ENCODE measurements at regions not wholly inside any gene's neighbourhood (a gene's known extent, or its start where the extent isn't known, plus 50 kb on each side); places are given as distances from the start of the nearest gene placed in this dataset.

DNA sequence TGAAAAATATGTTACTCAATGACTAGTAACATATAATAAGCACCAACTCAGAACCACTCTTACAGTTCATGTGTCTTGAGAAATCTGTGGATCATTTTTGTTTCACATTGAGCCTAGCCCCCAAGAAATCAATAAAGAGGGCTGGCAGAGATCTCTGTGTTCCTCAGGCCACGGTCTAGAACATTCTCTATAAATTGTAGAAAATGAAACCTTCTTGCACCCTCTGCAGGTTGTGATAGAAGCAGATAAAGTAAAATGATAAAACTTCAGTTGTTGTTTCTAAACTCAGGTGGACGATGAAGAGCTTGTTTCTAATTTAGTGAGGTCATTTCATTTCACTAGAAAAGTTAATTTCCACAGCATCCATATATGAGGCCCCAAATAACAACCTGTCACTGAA, 182.7 kb downstream of the KIT start:
- TF ChIP-seq POLR2A (IDR thresholded peaks at IDR 0.05) (no peak), EP300 (IDR thresholded peaks at IDR 0.05) (no peak)
- TF ChIP-seq, protein P1, sequence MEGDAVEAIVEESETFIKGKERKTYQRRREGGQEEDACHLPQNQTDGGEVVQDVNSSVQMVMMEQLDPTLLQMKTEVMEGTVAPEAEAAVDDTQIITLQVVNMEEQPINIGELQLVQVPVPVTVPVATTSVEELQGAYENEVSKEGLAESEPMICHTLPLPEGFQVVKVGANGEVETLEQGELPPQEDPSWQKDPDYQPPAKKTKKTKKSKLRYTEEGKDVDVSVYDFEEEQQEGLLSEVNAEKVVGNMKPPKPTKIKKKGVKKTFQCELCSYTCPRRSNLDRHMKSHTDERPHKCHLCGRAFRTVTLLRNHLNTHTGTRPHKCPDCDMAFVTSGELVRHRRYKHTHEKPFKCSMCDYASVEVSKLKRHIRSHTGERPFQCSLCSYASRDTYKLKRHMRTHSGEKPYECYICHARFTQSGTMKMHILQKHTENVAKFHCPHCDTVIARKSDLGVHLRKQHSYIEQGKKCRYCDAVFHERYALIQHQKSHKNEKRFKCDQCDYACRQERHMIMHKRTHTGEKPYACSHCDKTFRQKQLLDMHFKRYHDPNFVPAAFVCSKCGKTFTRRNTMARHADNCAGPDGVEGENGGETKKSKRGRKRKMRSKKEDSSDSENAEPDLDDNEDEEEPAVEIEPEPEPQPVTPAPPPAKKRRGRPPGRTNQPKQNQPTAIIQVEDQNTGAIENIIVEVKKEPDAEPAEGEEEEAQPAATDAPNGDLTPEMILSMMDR (IDR thresholded peaks at IDR 0.05) = no peak

Data from tibial nerve (tissue), 4 donors.